Tibial nerve (tissue), 4 donors: ENCODE measurements at regions not wholly inside any gene's neighbourhood (a gene's known extent, or its start where the extent isn't known, plus 50 kb on each side); places are given as distances from the start of the nearest gene placed in this dataset.

Experiments used
- DNase-seq, 2 donors: peaks; one replicate each; pipeline ENCODE4 v3.0.0-alpha.2; 2019; ENCODE audit warnings: low spot score in 2 of 2
- H3K27ac ChIP-seq, 4 donors: fragments of 200-600 bp; sonication (generic) in 3 of 4; one replicate each; pipeline ENCODE4 v1.5.1; 2017 to 2019; ENCODE audit warnings: mild to moderate bottlenecking in 1 of 4
- H3K27me3 ChIP-seq, 2 donors: fragments of 200-600 bp; sonication (generic) in 1 of 2; one replicate each; pipeline versions ENCODE4 v1.5.1 to v1.6.0; 2017 to 2019
- H3K36me3 ChIP-seq, 3 donors: fragments of 200-600 bp; sonication (generic); one replicate each; pipeline ENCODE4 v1.5.1; 2018 to 2019
- H3K4me1 ChIP-seq, 4 donors: fragments of 200-600 bp; sonication (generic) in 3 of 4; one replicate each; pipeline ENCODE4 v1.5.1; 2017 to 2019
- H3K4me3 ChIP-seq, 4 donors: fragments of 200-600 bp; sonication (generic) in 3 of 4; one replicate each; pipeline ENCODE4 v1.5.1; 2017 to 2019; ENCODE audit warnings: mild to moderate bottlenecking in 1 of 4, moderate library complexity in 1 of 4
- H3K9me3 ChIP-seq, 4 donors: fragments of 200-600 bp; sonication (generic) in 3 of 4; one replicate each; pipeline ENCODE4 v1.5.1; 2017 to 2019
- CTCF ChIP-seq, 5 experiments: fragments of 200-600 bp in 3 of 5; fragments of 450-650 bp in 2 of 5; sonication (generic) in 3 of 5; IDR thresholded peaks; one replicate each; pipeline ENCODE4 v1.5.1; 2016 to 2019; ENCODE audit warnings: antibody characterized with exemption in 5 of 5, mild to moderate bottlenecking in 3 of 5, moderate library complexity in 2 of 5
- EP300 ChIP-seq, 2 donors: sonication (generic); formaldehyde crosslinking; IDR thresholded peaks; one replicate each; pipeline ENCODE4 v1.6.1; 2017; ENCODE audit warnings: antibody characterized with exemption in 2 of 2, mild to moderate bottlenecking in 1 of 2
- POLR2A ChIP-seq, 2 donors: fragments of 450-650 bp; IDR thresholded peaks; one replicate each; pipeline ENCODE4 v1.6.1; 2017; ENCODE audit warnings: antibody characterized with exemption in 2 of 2, mild to moderate bottlenecking in 2 of 2, moderate library complexity in 2 of 2
- WGBS, 2 donors: methylation state at CpG; one replicate each; pipeline ENCODE4 v1.1.5; 2018; 5-methylcytosine and 5-hydroxymethylcytosine counted together

GRCh38 chr11:90329043-90329442 is 106.2 kb upstream of the CHORDC1 start:
- 63 to 66% methylated on average over 1 of the region's 1 CpG for WGBS, 2 donors
- TF ChIP-seq CTCF (IDR thresholded peaks at IDR 0.05): no peak
- no peak for TF ChIP-seq POLR2A (IDR thresholded peaks at IDR 0.05)
- TF ChIP-seq EP300 (IDR thresholded peaks at IDR 0.05): no peak
- H3K27ac ChIP-seq: no peak overlapping the region
- no peaks in the 10 kb centered on the region for H3K9me3 ChIP-seq
- no peak overlapping the region for H3K4me3 ChIP-seq
- no peak for DNase-seq
- H3K36me3 ChIP-seq: no peaks in the 10 kb centered on the region
- no peaks in the 10 kb centered on the region for H3K27me3 ChIP-seq
- no peaks in the 10 kb centered on the region for H3K4me1 ChIP-seq

- no peaks in the 10 kb centered on the region for H3K4me1 ChIP-seq
- WGBS, 2 donors: 59 to 79% methylated on average over 2 of the region's 2 CpGs
- no peak overlapping the region for H3K4me3 ChIP-seq
- no peak overlapping the region for H3K27ac ChIP-seq
- DNase-seq: no peak
- H3K9me3 ChIP-seq: no peaks in the 10 kb centered on the region
- TF ChIP-seq EP300 (IDR thresholded peaks at IDR 0.05) (no peak), POLR2A (IDR thresholded peaks at IDR 0.05) (no peak), CTCF (IDR thresholded peaks at IDR 0.05) (no peak)
- H3K27me3 ChIP-seq: no peaks in the 10 kb centered on the region
- no peaks in the 10 kb centered on the region for H3K36me3 ChIP-seq
Measured at GRCh38 chr11:90326647-90327046, 103.8 kb upstream of the CHORDC1 start.

GRCh38 chr11:90323289-90323688 is 100.4 kb upstream of the CHORDC1 start:
- Histone ChIP-seq H3K4me3 (no peak overlapping the region), H3K27me3 (no peaks in the 10 kb centered on the region), H3K4me1 (no peaks in the 10 kb centered on the region), H3K27ac (no peak overlapping the region), H3K9me3 (no peaks in the 10 kb centered on the region), H3K36me3 (no peaks in the 10 kb centered on the region)
- DNase-seq: no peak
- WGBS, 2 donors: 85 to 90% methylated on average over 5 of the region's 5 CpGs
- no peak for TF ChIP-seq POLR2A (IDR thresholded peaks at IDR 0.05)
- TF ChIP-seq CTCF (IDR thresholded peaks at IDR 0.05): no peak
- TF ChIP-seq EP300 (IDR thresholded peaks at IDR 0.05): no peak

GRCh38 chr11:90321018-90321417 is 98.2 kb upstream of the CHORDC1 start:
- Histone ChIP-seq H3K9me3 (no peaks in the 10 kb centered on the region), H3K4me1 (no peaks in the 10 kb centered on the region), H3K36me3 (no peaks in the 10 kb centered on the region), H3K4me3 (no peak overlapping the region), H3K27ac (no peak overlapping the region), H3K27me3 (no peaks in the 10 kb centered on the region)
- TF ChIP-seq CTCF (IDR thresholded peaks at IDR 0.05): no peak
- TF ChIP-seq EP300 (IDR thresholded peaks at IDR 0.05): no peak
- no peak for TF ChIP-seq POLR2A (IDR thresholded peaks at IDR 0.05)
- no peak for DNase-seq

- H3K9me3 ChIP-seq: no peaks in the 10 kb centered on the region
- no peak for DNase-seq
- no peaks in the 10 kb centered on the region for H3K36me3 ChIP-seq
- WGBS, 2 donors: 80 to 90% methylated on average over 3 of the region's 3 CpGs
- H3K4me1 ChIP-seq: no peaks in the 10 kb centered on the region
- H3K27ac ChIP-seq: no peak overlapping the region
- no peak for TF ChIP-seq CTCF (IDR thresholded peaks at IDR 0.05)
- no peaks in the 10 kb centered on the region for H3K27me3 ChIP-seq
- H3K4me3 ChIP-seq: no peak overlapping the region
Measured at GRCh38 chr11:90318651-90319050, 95.8 kb upstream of the CHORDC1 start.
